ENCODE measurements at regions not wholly inside any gene's neighbourhood (a gene's known extent, or its start where the extent isn't known, plus 50 kb on each side); places are given as distances from the start of the nearest gene placed in this dataset.

DNA sequence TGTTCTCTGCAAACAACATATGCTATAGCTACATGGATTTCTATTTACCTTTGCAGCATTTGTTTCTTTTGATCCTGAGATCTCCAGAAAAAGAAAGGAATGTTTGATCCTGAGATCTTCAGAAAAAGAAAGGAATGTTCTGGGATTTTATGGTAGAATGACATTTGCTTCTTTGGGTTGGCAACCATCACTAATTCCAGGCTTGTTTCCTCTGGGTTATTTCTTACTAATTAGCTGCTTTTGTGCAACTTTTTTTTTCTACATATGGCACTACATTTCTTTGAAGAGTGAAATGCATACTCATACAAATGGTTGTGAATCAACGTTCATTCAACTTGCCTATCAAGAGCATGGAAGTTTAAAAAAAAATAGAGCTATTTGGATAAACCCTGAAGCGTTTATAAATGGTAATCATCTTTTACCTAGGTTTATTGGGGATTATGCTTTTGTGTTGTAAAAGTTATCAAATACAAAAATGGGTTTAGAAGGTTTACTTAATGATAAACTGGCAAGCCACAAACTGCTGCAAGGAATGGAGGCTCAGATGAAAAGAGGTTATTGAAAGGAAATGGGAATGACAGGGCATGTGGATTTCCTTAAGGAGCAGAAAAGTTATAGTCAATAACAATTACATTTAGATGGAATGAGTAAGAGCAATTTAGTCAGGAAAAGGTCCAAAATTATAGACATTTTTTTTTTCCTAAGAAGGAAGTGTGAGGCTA lies 95.6 kb upstream of the PCDH18 start:
- TF ChIP-seq JUND (IDR thresholded peaks at IDR 0.05) (no peak), RFX5 (IDR thresholded peaks at IDR 0.05; ENCODE audit: low read length) (no peak), RXRA (IDR thresholded peaks at IDR 0.05; ENCODE audit: borderline replicate concordance, low read depth) (no peak), RAD21 (IDR thresholded peaks at IDR 0.05; ENCODE audit: low read length) (no peak), POLR2AphosphoS5 (IDR thresholded peaks at IDR 0.05; ENCODE audit: low read depth, low read length) (no peak), TAF1 (IDR thresholded peaks at IDR 0.05; ENCODE audit: borderline replicate concordance, low read depth, low read length) (no peak)
- TF ChIP-seq, protein P1, sequence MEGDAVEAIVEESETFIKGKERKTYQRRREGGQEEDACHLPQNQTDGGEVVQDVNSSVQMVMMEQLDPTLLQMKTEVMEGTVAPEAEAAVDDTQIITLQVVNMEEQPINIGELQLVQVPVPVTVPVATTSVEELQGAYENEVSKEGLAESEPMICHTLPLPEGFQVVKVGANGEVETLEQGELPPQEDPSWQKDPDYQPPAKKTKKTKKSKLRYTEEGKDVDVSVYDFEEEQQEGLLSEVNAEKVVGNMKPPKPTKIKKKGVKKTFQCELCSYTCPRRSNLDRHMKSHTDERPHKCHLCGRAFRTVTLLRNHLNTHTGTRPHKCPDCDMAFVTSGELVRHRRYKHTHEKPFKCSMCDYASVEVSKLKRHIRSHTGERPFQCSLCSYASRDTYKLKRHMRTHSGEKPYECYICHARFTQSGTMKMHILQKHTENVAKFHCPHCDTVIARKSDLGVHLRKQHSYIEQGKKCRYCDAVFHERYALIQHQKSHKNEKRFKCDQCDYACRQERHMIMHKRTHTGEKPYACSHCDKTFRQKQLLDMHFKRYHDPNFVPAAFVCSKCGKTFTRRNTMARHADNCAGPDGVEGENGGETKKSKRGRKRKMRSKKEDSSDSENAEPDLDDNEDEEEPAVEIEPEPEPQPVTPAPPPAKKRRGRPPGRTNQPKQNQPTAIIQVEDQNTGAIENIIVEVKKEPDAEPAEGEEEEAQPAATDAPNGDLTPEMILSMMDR (IDR thresholded peaks at IDR 0.05) = no peak
- TF ChIP-seq, protein P2, sequence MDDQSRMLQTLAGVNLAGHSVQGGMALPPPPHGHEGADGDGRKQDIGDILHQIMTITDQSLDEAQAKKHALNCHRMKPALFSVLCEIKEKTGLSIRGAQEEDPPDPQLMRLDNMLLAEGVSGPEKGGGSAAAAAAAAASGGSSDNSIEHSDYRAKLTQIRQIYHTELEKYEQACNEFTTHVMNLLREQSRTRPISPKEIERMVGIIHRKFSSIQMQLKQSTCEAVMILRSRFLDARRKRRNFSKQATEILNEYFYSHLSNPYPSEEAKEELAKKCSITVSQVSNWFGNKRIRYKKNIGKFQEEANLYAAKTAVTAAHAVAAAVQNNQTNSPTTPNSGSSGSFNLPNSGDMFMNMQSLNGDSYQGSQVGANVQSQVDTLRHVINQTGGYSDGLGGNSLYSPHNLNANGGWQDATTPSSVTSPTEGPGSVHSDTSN (IDR thresholded peaks at IDR 0.05) = no peak
- TF ChIP-seq, protein P3, sequence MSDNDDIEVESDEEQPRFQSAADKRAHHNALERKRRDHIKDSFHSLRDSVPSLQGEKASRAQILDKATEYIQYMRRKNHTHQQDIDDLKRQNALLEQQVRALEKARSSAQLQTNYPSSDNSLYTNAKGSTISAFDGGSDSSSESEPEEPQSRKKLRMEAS (IDR thresholded peaks at IDR 0.05; ENCODE audit: low read depth) = no peak
- TF ChIP-seq, protein P4, sequence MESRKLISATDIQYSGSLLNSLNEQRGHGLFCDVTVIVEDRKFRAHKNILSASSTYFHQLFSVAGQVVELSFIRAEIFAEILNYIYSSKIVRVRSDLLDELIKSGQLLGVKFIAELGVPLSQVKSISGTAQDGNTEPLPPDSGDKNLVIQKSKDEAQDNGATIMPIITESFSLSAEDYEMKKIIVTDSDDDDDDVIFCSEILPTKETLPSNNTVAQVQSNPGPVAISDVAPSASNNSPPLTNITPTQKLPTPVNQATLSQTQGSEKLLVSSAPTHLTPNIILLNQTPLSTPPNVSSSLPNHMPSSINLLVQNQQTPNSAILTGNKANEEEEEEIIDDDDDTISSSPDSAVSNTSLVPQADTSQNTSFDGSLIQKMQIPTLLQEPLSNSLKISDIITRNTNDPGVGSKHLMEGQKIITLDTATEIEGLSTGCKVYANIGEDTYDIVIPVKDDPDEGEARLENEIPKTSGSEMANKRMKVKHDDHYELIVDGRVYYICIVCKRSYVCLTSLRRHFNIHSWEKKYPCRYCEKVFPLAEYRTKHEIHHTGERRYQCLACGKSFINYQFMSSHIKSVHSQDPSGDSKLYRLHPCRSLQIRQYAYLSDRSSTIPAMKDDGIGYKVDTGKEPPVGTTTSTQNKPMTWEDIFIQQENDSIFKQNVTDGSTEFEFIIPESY (IDR thresholded peaks at IDR 0.05; ENCODE audit: borderline replicate concordance, low read depth) = no peak
